ENCODE measurements at regions not wholly inside any gene's neighbourhood (a gene's known extent, or its start where the extent isn't known, plus 50 kb on each side); places are given as distances from the start of the nearest gene placed in this dataset.
"Not testable (repeated sequence)": the region's sequence is repeated elsewhere in the genome, so short reads cannot be mapped to it uniquely, and the experiment has no call there.

DNA sequence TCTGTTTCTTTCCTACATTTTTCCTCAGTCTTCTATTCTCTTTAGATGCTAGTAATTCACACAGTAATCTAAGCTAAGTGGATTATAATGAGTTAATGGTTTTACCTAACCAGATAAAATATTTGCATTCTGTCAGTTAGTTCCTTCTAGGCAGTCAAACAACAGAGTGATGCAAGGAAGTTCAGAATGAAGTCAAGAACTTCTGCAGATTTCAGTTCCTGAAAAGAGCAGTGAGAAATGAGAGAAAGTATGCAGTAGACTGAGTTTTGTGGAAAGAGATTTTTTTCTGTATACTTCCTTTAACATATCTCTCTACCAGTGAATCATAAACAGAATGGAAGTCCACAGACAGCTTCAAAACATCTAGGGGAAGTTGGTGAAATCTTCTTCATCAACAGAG, 774.0 kb upstream of the POU3F4 start:
- DNase-seq: no peak

- DNase-seq: not testable (repeated sequence)
Measured at GRCh38 chrX:82738313-82738712, 769.8 kb upstream of the POU3F4 start.

DNA sequence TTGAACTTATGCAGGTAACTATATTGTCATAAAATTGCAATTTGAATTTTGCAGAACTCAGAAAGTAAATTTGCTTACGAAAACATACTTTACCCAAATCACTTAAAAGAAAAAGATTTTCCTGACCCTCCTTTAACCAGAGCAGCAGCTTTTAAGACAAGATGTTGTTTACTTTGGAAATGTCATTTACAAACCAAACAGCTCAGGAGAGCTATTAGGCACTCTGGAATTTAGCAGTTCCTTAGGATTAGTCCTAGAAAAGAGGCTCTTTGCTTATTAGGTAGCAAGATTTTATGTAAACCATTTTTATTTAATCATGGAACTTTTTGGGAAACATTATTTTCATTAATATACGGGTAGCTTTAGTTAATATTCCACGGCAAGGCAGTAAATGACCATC, 765.7 kb upstream of the POU3F4 start:
- no peak for DNase-seq

GRCh38 chrX:82745725-82746124, 762.4 kb upstream of the POU3F4 start:
- DNase-seq: not testable (repeated sequence)

DNA sequence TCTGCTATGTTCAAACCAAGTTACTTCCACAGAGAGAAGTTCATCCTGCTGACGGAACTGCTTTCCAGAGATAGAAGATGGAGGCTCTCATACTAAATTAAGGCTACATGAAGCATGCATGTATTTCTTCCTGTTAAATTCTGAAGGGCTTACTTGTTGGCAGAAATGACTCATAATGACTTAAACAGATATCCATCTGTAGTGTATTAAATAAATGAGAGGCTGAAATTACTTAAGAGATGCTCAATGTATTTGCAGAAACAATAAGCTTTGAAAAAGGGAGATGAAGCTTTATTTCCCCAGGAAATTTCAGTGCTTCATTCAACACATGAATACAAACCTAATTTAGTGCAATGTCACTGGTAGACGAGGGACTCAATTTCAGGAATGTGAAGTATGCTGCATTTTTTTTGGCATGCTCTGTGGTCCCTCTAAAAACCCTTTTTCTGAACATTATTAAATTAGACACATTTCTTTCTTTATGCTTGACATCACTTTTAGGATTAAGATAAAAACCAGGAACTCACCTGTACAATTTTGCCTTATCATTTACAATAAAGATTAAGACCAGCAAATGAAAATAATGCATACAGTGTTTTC, 759.1 kb upstream of the POU3F4 start:
- DNase-seq: no peak

DNA sequence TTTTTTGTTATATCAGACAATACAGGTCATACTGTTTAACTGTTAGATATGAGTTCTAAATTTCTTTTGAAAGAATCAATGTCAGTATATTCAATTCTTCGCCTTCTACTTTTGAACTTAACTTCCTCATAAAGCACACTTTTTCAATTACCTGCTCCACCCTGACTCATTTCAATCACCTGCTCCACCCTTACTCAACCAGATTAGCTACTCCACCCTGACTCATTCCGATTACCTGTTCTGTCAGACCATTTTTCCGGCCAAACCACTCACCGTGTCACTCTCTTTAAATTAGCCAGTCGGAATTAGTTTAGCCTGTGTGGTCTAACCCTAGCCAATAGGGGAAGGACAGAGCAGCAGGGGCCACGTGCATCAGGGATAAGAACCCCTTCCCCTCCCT, 751.8 kb upstream of the POU3F4 start:
- DNase-seq: no peak

DNA sequence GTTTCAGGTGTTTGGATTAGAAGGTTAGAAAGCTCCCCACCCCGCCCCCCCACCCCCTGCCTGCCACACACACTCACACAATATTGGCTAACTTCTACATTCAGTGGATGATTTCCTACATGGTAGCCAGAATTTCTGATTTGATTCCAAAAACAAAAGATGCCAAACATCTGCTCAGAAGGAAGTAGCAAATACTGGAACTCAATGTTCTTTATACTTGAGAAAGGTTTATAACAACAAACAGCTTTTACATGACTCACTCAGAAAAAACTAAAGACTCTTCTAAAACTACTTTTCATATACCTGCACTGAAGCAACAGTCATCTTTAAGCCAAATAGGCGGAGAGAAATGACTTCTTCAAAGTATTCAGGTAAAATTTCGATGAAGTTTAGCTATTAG, 750.5 kb upstream of the POU3F4 start:
- DNase-seq: no peak

- DNase-seq: no peak
Measured at GRCh38 chrX:82764521-82764920, 743.6 kb upstream of the POU3F4 start.

DNA sequence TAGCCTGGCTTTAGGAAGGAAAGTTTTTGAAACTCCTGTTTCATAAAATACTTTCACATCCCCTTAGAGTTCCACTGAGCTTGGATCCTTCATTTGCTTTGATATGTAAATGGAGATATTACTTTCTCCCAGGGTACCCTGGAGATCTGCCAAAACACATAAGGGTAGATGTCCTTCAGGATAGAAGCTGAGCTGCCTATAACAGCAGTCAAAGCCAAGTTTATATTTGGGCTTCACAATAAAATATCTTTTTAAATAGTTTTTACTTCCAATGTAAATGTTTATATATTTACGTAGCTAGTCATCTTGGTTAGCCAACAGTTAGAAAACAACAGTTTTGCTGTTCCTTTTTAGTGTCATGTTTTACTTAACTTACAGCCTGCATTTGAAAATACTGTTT, 742.3 kb upstream of the POU3F4 start:
- DNase-seq: no peak

DNA sequence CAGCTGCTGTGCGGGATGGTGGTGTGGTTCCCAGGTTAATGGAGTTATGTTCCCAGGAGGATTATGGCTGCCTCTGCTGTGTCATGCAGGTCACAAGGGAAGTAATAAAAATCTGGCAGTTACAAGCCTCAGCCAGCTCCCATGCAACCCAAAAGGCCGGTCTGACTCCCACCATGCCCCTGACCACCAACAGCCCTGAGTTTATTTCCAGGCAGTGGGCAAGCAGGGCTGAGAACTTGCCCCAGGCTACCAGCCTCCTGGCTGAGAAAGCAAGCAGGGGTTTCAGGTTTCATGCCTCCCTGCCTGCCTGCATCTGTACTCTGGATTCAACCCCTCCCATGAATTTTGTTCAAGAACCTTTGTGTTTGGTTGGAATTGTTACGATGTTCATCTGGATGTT, 732.7 kb upstream of the POU3F4 start:
- DNase-seq: no peak

DNA sequence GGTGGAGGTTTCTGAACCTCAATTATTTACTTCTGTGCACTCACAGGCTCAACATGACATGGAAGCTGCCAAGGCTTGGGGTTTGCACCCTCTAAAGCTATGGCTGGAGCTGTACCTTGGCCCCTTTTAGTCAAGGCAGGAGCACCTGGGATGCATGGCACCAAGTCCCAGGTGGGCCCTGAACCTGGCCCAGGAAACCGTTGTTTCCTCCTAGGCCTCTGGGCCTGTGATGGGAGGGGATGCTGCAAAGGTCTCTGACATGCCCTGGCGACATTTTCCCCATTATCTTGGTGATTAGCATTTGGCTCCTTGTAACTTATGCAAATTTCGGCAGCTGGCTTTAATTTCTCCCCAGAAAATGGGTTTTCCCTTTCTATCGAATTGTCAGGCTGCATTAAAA, 726.1 kb upstream of the POU3F4 start:
- no peak for DNase-seq

DNA sequence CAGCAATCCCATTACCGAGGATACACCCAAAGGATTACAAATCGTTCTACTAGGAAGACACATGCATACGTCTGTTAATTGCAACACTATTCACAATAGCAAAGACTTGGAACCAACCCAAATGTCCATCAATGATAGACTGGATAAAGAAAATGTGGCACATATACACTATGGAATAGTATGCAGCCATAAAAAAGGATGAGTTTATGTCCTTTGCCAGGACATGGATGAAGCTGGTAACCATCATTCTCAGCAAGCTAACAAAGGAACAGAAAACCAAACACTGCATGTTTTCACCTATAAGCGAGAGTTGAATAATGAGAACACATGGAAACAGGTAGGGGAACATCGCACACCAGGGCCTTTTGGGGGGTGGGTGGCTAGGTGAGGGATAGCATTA, 695.2 kb upstream of the POU3F4 start:
- not testable (repeated sequence) for DNase-seq

GRCh38 chrX:82813671-82814078, 694.4 kb upstream of the POU3F4 start:
- DNase-seq: no peak

GRCh38 chrX:82816001-82816400, 692.1 kb upstream of the POU3F4 start:
- no peak for DNase-seq

- no peak for DNase-seq
Measured at GRCh38 chrX:82816562-82816961, 691.5 kb upstream of the POU3F4 start.

- no peak for DNase-seq
Measured at GRCh38 chrX:82842286-82842685, 665.8 kb upstream of the POU3F4 start.

DNA sequence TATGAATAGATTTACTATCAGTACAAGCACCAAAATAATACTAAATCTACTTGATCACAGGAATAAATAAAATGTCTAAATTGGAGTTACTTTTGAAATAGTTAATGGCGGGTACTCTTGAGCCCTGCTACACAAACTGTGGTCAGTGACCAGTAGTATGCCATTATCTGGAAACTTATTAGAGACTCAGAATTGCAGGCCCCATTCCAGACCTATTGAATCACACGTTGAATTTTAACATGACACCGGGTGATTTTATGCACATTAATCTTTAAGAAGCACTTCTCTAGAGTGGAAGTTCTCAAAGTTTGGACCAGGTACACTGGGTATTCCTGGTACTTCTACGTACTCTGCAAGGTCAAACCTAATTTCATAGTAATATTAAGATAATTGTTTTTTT, 660.0 kb upstream of the POU3F4 start:
- DNase-seq: no peak
